Calu3 (cell line): ENCODE measurements at regions not wholly inside any gene's neighbourhood (a gene's known extent, or its start where the extent isn't known, plus 50 kb on each side); places are given as distances from the start of the nearest gene placed in this dataset.

Source experiments
- BruUV-seq: library from RNA; stranded (reverse); fragments of 400-500 nt; replicated peaks from 2 replicates; lab custom pipeline; 2021; lab: Mats Ljungman, UMichigan
- CTCF ChIA-PET: fragments of 300-600 bp; sonication (Branson Sonifier 250); formaldehyde crosslinking; loops from one replicate; lab custom pipeline; 2022; ENCODE audit warnings: antibody characterized with exemption; lab: Charles Lee
- DNase-seq: peaks from one replicate; pipeline ENCODE4 v3.0.0; 2022
- H3K27ac Mint-ChIP-seq: one replicate; pipeline ENCODE4 v1.8.0; 2022; ENCODE audit warnings: mixed read lengths; ENCODE audit not compliant: unreplicated experiment
- H3K27me3 Mint-ChIP-seq: one replicate; pipeline ENCODE4 v1.8.0; 2022; ENCODE audit warnings: mixed read lengths; ENCODE audit not compliant: unreplicated experiment
- H3K36me3 Mint-ChIP-seq: one replicate; pipeline ENCODE4 v1.8.0; 2022; ENCODE audit warnings: mild to moderate bottlenecking, moderate library complexity, mixed read lengths; ENCODE audit not compliant: insufficient read depth, unreplicated experiment
- H3K4me1 Mint-ChIP-seq: one replicate; pipeline ENCODE4 v1.8.0; 2022; ENCODE audit warnings: mild to moderate bottlenecking, low read depth, mixed read lengths; ENCODE audit not compliant: unreplicated experiment
- H3K4me3 Mint-ChIP-seq: one replicate; pipeline ENCODE4 v1.8.0; 2022; ENCODE audit warnings: mild to moderate bottlenecking, low read depth, moderate library complexity, mixed read lengths; ENCODE audit not compliant: unreplicated experiment
- H3K9me3 Mint-ChIP-seq: one replicate; pipeline ENCODE4 v1.8.0; 2022; ENCODE audit warnings: low read depth, mixed read lengths; ENCODE audit not compliant: unreplicated experiment
- intact Hi-C: fragments of 100-400 bp; cut with micrococcal nuclease; formaldehyde crosslinking; loops from one replicate; pipeline ENCODE4 v1.10.0; 2022; ENCODE audit not compliant: unreplicated experiment
- TF ChIP-seq, protein P1 (sequence below): fragments of 200-600 bp; IDR thresholded peaks from one replicate; pipeline ENCODE4 v1.8.0; 2022; ENCODE audit warnings: antibody characterized with exemption; ENCODE audit not compliant: unreplicated experiment

- no peaks in the 10 kb centered on the region for H3K27me3 Mint-ChIP-seq
- CTCF ChIA-PET: no interaction called here
- no peaks in the 10 kb centered on the region for H3K36me3 Mint-ChIP-seq
- intact Hi-C loops: no loop called here
- BruUV-seq: no TSS peak
- H3K4me3 Mint-ChIP-seq: no peak overlapping the region
- no peak overlapping the region for H3K27ac Mint-ChIP-seq
- TF ChIP-seq, protein P1, sequence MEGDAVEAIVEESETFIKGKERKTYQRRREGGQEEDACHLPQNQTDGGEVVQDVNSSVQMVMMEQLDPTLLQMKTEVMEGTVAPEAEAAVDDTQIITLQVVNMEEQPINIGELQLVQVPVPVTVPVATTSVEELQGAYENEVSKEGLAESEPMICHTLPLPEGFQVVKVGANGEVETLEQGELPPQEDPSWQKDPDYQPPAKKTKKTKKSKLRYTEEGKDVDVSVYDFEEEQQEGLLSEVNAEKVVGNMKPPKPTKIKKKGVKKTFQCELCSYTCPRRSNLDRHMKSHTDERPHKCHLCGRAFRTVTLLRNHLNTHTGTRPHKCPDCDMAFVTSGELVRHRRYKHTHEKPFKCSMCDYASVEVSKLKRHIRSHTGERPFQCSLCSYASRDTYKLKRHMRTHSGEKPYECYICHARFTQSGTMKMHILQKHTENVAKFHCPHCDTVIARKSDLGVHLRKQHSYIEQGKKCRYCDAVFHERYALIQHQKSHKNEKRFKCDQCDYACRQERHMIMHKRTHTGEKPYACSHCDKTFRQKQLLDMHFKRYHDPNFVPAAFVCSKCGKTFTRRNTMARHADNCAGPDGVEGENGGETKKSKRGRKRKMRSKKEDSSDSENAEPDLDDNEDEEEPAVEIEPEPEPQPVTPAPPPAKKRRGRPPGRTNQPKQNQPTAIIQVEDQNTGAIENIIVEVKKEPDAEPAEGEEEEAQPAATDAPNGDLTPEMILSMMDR: no peak
- H3K9me3 Mint-ChIP-seq: peaks cover 3% of the 10 kb centered on the region
- H3K4me1 Mint-ChIP-seq: peaks cover 22% of the 10 kb centered on the region
- no peak for DNase-seq
Measured at GRCh38 chr6:4403023-4403752, 267.8 kb upstream of the ECI2 start.

- no TSS peak for BruUV-seq
- TF ChIP-seq, protein P1: no peak
- Mint-ChIP-seq H3K36me3 (no peaks in the 10 kb centered on the region), H3K27me3 (no peaks in the 10 kb centered on the region), H3K27ac (peak overlapping the region; percentile 51), H3K9me3 (peaks cover 3% of the 10 kb centered on the region), H3K4me3 (peak overlapping the region; percentile 7), H3K4me1 (peaks cover 22% of the 10 kb centered on the region)
- no peak for DNase-seq
- CTCF ChIA-PET: no interaction called here
- intact Hi-C loops: no loop called here
Measured at GRCh38 chr6:4402477-4402976, 267.2 kb upstream of the ECI2 start.

- H3K9me3 Mint-ChIP-seq: peaks cover under 1% of the 10 kb centered on the region
- H3K36me3 Mint-ChIP-seq: no peaks in the 10 kb centered on the region
- CTCF ChIA-PET: no interaction called here
- no peak for DNase-seq
- H3K27ac Mint-ChIP-seq: peak overlapping the region; percentile 51
- no TSS peak for BruUV-seq
- intact Hi-C loops: no loop called here
- H3K4me3 Mint-ChIP-seq: peak overlapping the region; percentile 7
- H3K27me3 Mint-ChIP-seq: no peaks in the 10 kb centered on the region
- H3K4me1 Mint-ChIP-seq: peaks cover 22% of the 10 kb centered on the region
- TF ChIP-seq, protein P1: no peak
Measured at GRCh38 chr6:4401408-4402368, 266.3 kb upstream of the ECI2 start.

GRCh38 chr6:4399656-4400055 is 264.3 kb upstream of the ECI2 start:
- Mint-ChIP-seq H3K4me3 (no peak overlapping the region), H3K27ac (no peak overlapping the region), H3K4me1 (peaks cover 32% of the 10 kb centered on the region), H3K9me3 (no peaks in the 10 kb centered on the region), H3K27me3 (no peaks in the 10 kb centered on the region), H3K36me3 (no peaks in the 10 kb centered on the region)
- no peak for DNase-seq
- BruUV-seq: no TSS peak
- CTCF ChIA-PET: no interaction called here
- intact Hi-C loops: no loop called here
- TF ChIP-seq, protein P1: no peak
